ENCODE measurements at regions not wholly inside any gene's neighbourhood (a gene's known extent, or its start where the extent isn't known, plus 50 kb on each side); places are given as distances from the start of the nearest gene placed in this dataset.
"Not testable (repeated sequence)": the region's sequence is repeated elsewhere in the genome, so short reads cannot be mapped to it uniquely, and the experiment has no call there.

- not testable (repeated sequence) for H3K27ac ChIP-seq (ENCODE audit: low read depth, low read length, severe bottlenecking); H3K4me1 ChIP-seq (ENCODE audit: control insufficient read depth, insufficient read depth, low read length, poor library complexity, severe bottlenecking); H3K4me3 ChIP-seq (ENCODE audit: extremely low read depth, insufficient read depth, low read length, poor library complexity, severe bottlenecking); H3K36me3 ChIP-seq (ENCODE audit: control insufficient read depth, insufficient read depth, low read length); H3K9me3 ChIP-seq (ENCODE audit: control insufficient read depth, low read length)
- WGBS, 2 experiments (ENCODE audit: insufficient coverage in 2 of 2), result 82 to 88% methylated on average over 9 to 14 of the region's 27 CpGs
Observed at GRCh38 chr4:129853685-129854467, 757.9 kb downstream of the C4orf33 start.

- Histone ChIP-seq H3K4me1 (ENCODE audit: control insufficient read depth, insufficient read depth, low read length, poor library complexity, severe bottlenecking) (no peaks in the 10 kb centered on the region), H3K36me3 (ENCODE audit: control insufficient read depth, insufficient read depth, low read length) (no peaks in the 10 kb centered on the region), H3K9me3 (ENCODE audit: control insufficient read depth, low read length) (no peaks in the 10 kb centered on the region), H3K4me3 (ENCODE audit: extremely low read depth, insufficient read depth, low read length, poor library complexity, severe bottlenecking) (no peak overlapping the region), H3K27ac (ENCODE audit: low read depth, low read length, severe bottlenecking) (no peak overlapping the region)
- no CpG with 5 or more reads among the region's 1 CpG for WGBS, 2 experiments (ENCODE audit: insufficient coverage in 2 of 2)
Observed at GRCh38 chr4:129862461-129862860, 766.5 kb downstream of the C4orf33 start.

- Histone ChIP-seq H3K36me3 (ENCODE audit: control insufficient read depth, insufficient read depth, low read length) (no peaks in the 10 kb centered on the region), H3K4me3 (ENCODE audit: extremely low read depth, insufficient read depth, low read length, poor library complexity, severe bottlenecking) (no peak overlapping the region), H3K4me1 (ENCODE audit: control insufficient read depth, insufficient read depth, low read length, poor library complexity, severe bottlenecking) (no peaks in the 10 kb centered on the region), H3K9me3 (ENCODE audit: control insufficient read depth, low read length) (no peaks in the 10 kb centered on the region), H3K27ac (ENCODE audit: low read depth, low read length, severe bottlenecking) (no peak overlapping the region)
- 42 to 75% methylated on average over 1 to 3 of the region's 3 CpGs for WGBS, 2 experiments (ENCODE audit: insufficient coverage in 2 of 2)
Observed at GRCh38 chr4:129863206-129863605, 767.3 kb downstream of the C4orf33 start.

GRCh38 chr4:129883996-129884395, 788.0 kb downstream of the C4orf33 start:
- Histone ChIP-seq H3K27ac (ENCODE audit: low read depth, low read length, severe bottlenecking) (no peak overlapping the region), H3K4me1 (ENCODE audit: control insufficient read depth, insufficient read depth, low read length, poor library complexity, severe bottlenecking) (no peaks in the 10 kb centered on the region), H3K4me3 (ENCODE audit: extremely low read depth, insufficient read depth, low read length, poor library complexity, severe bottlenecking) (no peak overlapping the region), H3K36me3 (ENCODE audit: control insufficient read depth, insufficient read depth, low read length) (no peaks in the 10 kb centered on the region), H3K9me3 (ENCODE audit: control insufficient read depth, low read length) (no peaks in the 10 kb centered on the region)
- no CpG with 5 or more reads among the region's 3 CpGs for WGBS, 2 experiments (ENCODE audit: insufficient coverage in 2 of 2)

- Histone ChIP-seq H3K27ac (ENCODE audit: low read depth, low read length, severe bottlenecking) (no peak overlapping the region), H3K9me3 (ENCODE audit: control insufficient read depth, low read length) (peaks cover 4% of the 10 kb centered on the region), H3K36me3 (ENCODE audit: control insufficient read depth, insufficient read depth, low read length) (no peaks in the 10 kb centered on the region), H3K4me1 (ENCODE audit: control insufficient read depth, insufficient read depth, low read length, poor library complexity, severe bottlenecking) (no peaks in the 10 kb centered on the region), H3K4me3 (ENCODE audit: extremely low read depth, insufficient read depth, low read length, poor library complexity, severe bottlenecking) (no peak overlapping the region)
- WGBS, 2 experiments (ENCODE audit: insufficient coverage in 2 of 2), result 86 to 100% methylated on average over 1 of the region's 2 CpGs
Observed at GRCh38 chr4:129897111-129897510, 801.2 kb downstream of the C4orf33 start.

- Histone ChIP-seq H3K4me3 (ENCODE audit: extremely low read depth, insufficient read depth, low read length, poor library complexity, severe bottlenecking) (no peak overlapping the region), H3K9me3 (ENCODE audit: control insufficient read depth, low read length) (peaks cover 4% of the 10 kb centered on the region), H3K4me1 (ENCODE audit: control insufficient read depth, insufficient read depth, low read length, poor library complexity, severe bottlenecking) (no peaks in the 10 kb centered on the region), H3K36me3 (ENCODE audit: control insufficient read depth, insufficient read depth, low read length) (no peaks in the 10 kb centered on the region), H3K27ac (ENCODE audit: low read depth, low read length, severe bottlenecking) (no peak overlapping the region)
- WGBS, 2 experiments (ENCODE audit: insufficient coverage in 2 of 2), result 84 to 85% methylated on average over 2 to 3 of the region's 3 CpGs
Observed at GRCh38 chr4:129899849-129900248, 803.9 kb downstream of the C4orf33 start.

- H3K36me3 ChIP-seq (ENCODE audit: control insufficient read depth, insufficient read depth, low read length), result no peaks in the 10 kb centered on the region
- WGBS, 2 experiments (ENCODE audit: insufficient coverage in 2 of 2), result 78 to 100% methylated on average over 2 of the region's 2 CpGs
Observed at GRCh38 chr4:129900430-129900953, 804.5 kb downstream of the C4orf33 start.

GRCh38 chr4:129901205-129901604, 805.3 kb downstream of the C4orf33 start:
- Histone ChIP-seq H3K36me3 (ENCODE audit: control insufficient read depth, insufficient read depth, low read length) (no peaks in the 10 kb centered on the region), H3K4me1 (ENCODE audit: control insufficient read depth, insufficient read depth, low read length, poor library complexity, severe bottlenecking) (no peaks in the 10 kb centered on the region), H3K4me3 (ENCODE audit: extremely low read depth, insufficient read depth, low read length, poor library complexity, severe bottlenecking) (no peak overlapping the region), H3K9me3 (ENCODE audit: control insufficient read depth, low read length) (peaks cover 4% of the 10 kb centered on the region), H3K27ac (ENCODE audit: low read depth, low read length, severe bottlenecking) (no peak overlapping the region)
- WGBS, 2 experiments (ENCODE audit: insufficient coverage in 2 of 2), result 17% methylated on average over 1 of the region's 1 CpG; no CpG with 5 or more reads in 1 of the 2 experiments

More at GRCh38 chr4:129900430-129900953, 804.5 kb downstream of the C4orf33 start:
- Histone ChIP-seq H3K4me1 (ENCODE audit: control insufficient read depth, insufficient read depth, low read length, poor library complexity, severe bottlenecking) (no peaks in the 10 kb centered on the region), H3K4me3 (ENCODE audit: extremely low read depth, insufficient read depth, low read length, poor library complexity, severe bottlenecking) (no peak overlapping the region), H3K27ac (ENCODE audit: low read depth, low read length, severe bottlenecking) (no peak overlapping the region), H3K9me3 (ENCODE audit: control insufficient read depth, low read length) (peaks cover 4% of the 10 kb centered on the region)

GRCh38 chr4:129903861-129904260, 807.9 kb downstream of the C4orf33 start:
- Histone ChIP-seq H3K4me3 (ENCODE audit: extremely low read depth, insufficient read depth, low read length, poor library complexity, severe bottlenecking) (no peak overlapping the region), H3K27ac (ENCODE audit: low read depth, low read length, severe bottlenecking) (no peak overlapping the region), H3K9me3 (ENCODE audit: control insufficient read depth, low read length) (peaks cover 4% of the 10 kb centered on the region), H3K4me1 (ENCODE audit: control insufficient read depth, insufficient read depth, low read length, poor library complexity, severe bottlenecking) (no peaks in the 10 kb centered on the region), H3K36me3 (ENCODE audit: control insufficient read depth, insufficient read depth, low read length) (no peaks in the 10 kb centered on the region)
- 98 to 100% methylated on average over 5 to 6 of the region's 8 CpGs for WGBS, 2 experiments (ENCODE audit: insufficient coverage in 2 of 2)

GRCh38 chr4:129905256-129905655, 809.3 kb downstream of the C4orf33 start:
- no CpG with 5 or more reads among the region's 1 CpG for WGBS, 2 experiments (ENCODE audit: insufficient coverage in 2 of 2)
- no peak overlapping the region for H3K27ac ChIP-seq (ENCODE audit: low read depth, low read length, severe bottlenecking)
- H3K4me1 ChIP-seq (ENCODE audit: control insufficient read depth, insufficient read depth, low read length, poor library complexity, severe bottlenecking), result no peaks in the 10 kb centered on the region
- H3K9me3 ChIP-seq (ENCODE audit: control insufficient read depth, low read length), result no peaks in the 10 kb centered on the region
- no peaks in the 10 kb centered on the region for H3K36me3 ChIP-seq (ENCODE audit: control insufficient read depth, insufficient read depth, low read length)
- H3K4me3 ChIP-seq (ENCODE audit: extremely low read depth, insufficient read depth, low read length, poor library complexity, severe bottlenecking), result no peak overlapping the region

- Histone ChIP-seq H3K4me3 (ENCODE audit: extremely low read depth, insufficient read depth, low read length, poor library complexity, severe bottlenecking) (no peak overlapping the region), H3K4me1 (ENCODE audit: control insufficient read depth, insufficient read depth, low read length, poor library complexity, severe bottlenecking) (no peaks in the 10 kb centered on the region), H3K9me3 (ENCODE audit: control insufficient read depth, low read length) (no peaks in the 10 kb centered on the region), H3K27ac (ENCODE audit: low read depth, low read length, severe bottlenecking) (no peak overlapping the region), H3K36me3 (ENCODE audit: control insufficient read depth, insufficient read depth, low read length) (no peaks in the 10 kb centered on the region)
- no CpG with 5 or more reads among the region's 4 CpGs for WGBS, 2 experiments (ENCODE audit: insufficient coverage in 2 of 2)
Observed at GRCh38 chr4:129908117-129908516, 812.2 kb downstream of the C4orf33 start.
